A549 (cell line): ENCODE measurements at regions not wholly inside any gene's neighbourhood (a gene's known extent, or its start where the extent isn't known, plus 50 kb on each side); places are given as distances from the start of the nearest gene placed in this dataset.

Source experiments
- ATAC-seq, 2 experiments: fragments of 200-7000 bp in 1 of 2; fragments of >200 bp in 1 of 2; cut with Nextera tagmentation in 1 of 2; cut with Tn5 transposase in 1 of 2; 3 replicates each; pipeline versions ENCODE4 v1.8.0 to v1.9.1; 2018 to 2020; ENCODE audit warnings: mild to moderate bottlenecking in 1 of 2, moderate library complexity in 1 of 2
- CTCF ChIA-PET: fragments of 300-600 bp; sonication (Branson Sonifier 250); formaldehyde crosslinking; extraction: SDS; loops from one replicate; lab custom pipeline; 2021; ENCODE audit warnings: antibody characterized with exemption, inconsistent platforms; lab: Yijun Ruan, JAX
- POLR2A ChIA-PET: fragments of 350-600 bp; formaldehyde crosslinking; extraction: SDS; loops from one replicate; lab custom pipeline; 2021; ENCODE audit warnings: antibody characterized with exemption, inconsistent platforms; lab: Yijun Ruan, JAX
- DNase-seq, 2 experiments: peaks; one replicate each; pipeline versions ENCODE4 v3.0.0 to v3.0.0-alpha.2; 2011 to 2016; ENCODE audit warnings: low read depth in 1 of 2, low spot score in 1 of 2
- FAIRE-seq: peaks from 2 replicates; lab custom pipeline; 2011; peaks lifted over from hg19 to GRCh38; lab: Jason Lieb, UNC
- H3K27ac ChIP-seq, 2 experiments: fragments of >200 bp; sonication (Bioruptor Twin); formaldehyde crosslinking; 3 replicates each; pipeline ENCODE4 v1.5.1; 2016 to 2017
- H3K4me1 ChIP-seq: fragments of >200 bp; sonication (Bioruptor Twin); formaldehyde crosslinking; 3 replicates; pipeline ENCODE4 v1.6.1; 2016
- H3K4me2 ChIP-seq: fragments of >200 bp; sonication (Bioruptor Twin); formaldehyde crosslinking; 3 replicates; pipeline ENCODE4 v1.6.1; 2016
- H3K4me3 ChIP-seq: fragments of >200 bp; sonication (Bioruptor Twin); formaldehyde crosslinking; 3 replicates; pipeline ENCODE4 v1.5.1; 2016
- H3K9me3 ChIP-seq: fragments of >200 bp; sonication (Bioruptor Twin); formaldehyde crosslinking; 3 replicates; pipeline ENCODE4 v1.6.1; 2016
- BCL3 ChIP-seq: fragments of >200 bp; sonication (Bioruptor Twin); formaldehyde crosslinking; IDR thresholded peaks from 3 replicates; pipeline ENCODE4 v1.6.1; 2016
- BHLHE40 ChIP-seq: IDR thresholded peaks from 2 replicates; pipeline ENCODE4 v1.6.1; 2012; ENCODE audit warnings: low read depth, low read length, inconsistent platforms
- CBX8 ChIP-seq: fragments of 200-600 bp; sonication (generic); IDR thresholded peaks from 2 replicates; pipeline ENCODE4 v1.6.1; 2016
- CTCF ChIP-seq: fragments of >200 bp; sonication (Bioruptor Twin); formaldehyde crosslinking; IDR thresholded peaks from 3 replicates; pipeline ENCODE4 v1.5.1; 2016
- EHMT2 ChIP-seq: fragments of 200-600 bp; sonication (generic); IDR thresholded peaks from 2 replicates; pipeline ENCODE4 v1.6.1; 2016; ENCODE audit warnings: antibody characterized with exemption, low read depth, mild to moderate bottlenecking, moderate library complexity
- ELK1 ChIP-seq: fragments of 150-350 bp; IDR thresholded peaks from 2 replicates; pipeline ENCODE4 v1.6.1; 2014; ENCODE audit warnings: low read depth, mild to moderate bottlenecking, low read length
- EP300 ChIP-seq, 2 experiments: fragments of >200 bp; sonication (Bioruptor Twin); formaldehyde crosslinking; IDR thresholded peaks; 2 replicates in 1 of 2; 3 replicates in 1 of 2; pipeline ENCODE4 v1.6.1; 2016 to 2017
- FOSB ChIP-seq: fragments of 250-450 bp; sonication (Bioruptor Pico); IDR thresholded peaks from 2 replicates; pipeline ENCODE4 v1.5.0; 2020; ENCODE audit warnings: mild to moderate bottlenecking, moderate library complexity
- FOXS1 ChIP-seq: fragments of 250-450 bp; sonication (Bioruptor Pico); IDR thresholded peaks from 2 replicates; pipeline ENCODE4 v1.5.0; 2020; ENCODE audit warnings: mild to moderate bottlenecking, moderate library complexity
- HES2 ChIP-seq: fragments of >200 bp; sonication (Bioruptor Twin); formaldehyde crosslinking; IDR thresholded peaks from 2 replicates; pipeline ENCODE4 v1.6.1; 2016
- HEYL ChIP-seq: fragments of 250-450 bp; sonication (Bioruptor Pico); IDR thresholded peaks from 2 replicates; pipeline ENCODE4 v1.8.0; 2021; ENCODE audit warnings: mild to moderate bottlenecking, moderate library complexity
- HMGXB4 ChIP-seq: fragments of 250-450 bp; sonication (Bioruptor Pico); IDR thresholded peaks from 2 replicates; pipeline ENCODE4 v1.5.0; 2021; ENCODE audit warnings: mild to moderate bottlenecking, moderate library complexity, borderline replicate concordance
- HOXB13 ChIP-seq: fragments of 250-450 bp; sonication (Bioruptor Pico); IDR thresholded peaks from 2 replicates; pipeline ENCODE4 v1.5.0; 2020; ENCODE audit warnings: low read depth, mild to moderate bottlenecking, moderate library complexity
- KDM5A ChIP-seq: fragments of 200-600 bp; sonication (generic); IDR thresholded peaks from 2 replicates; pipeline ENCODE4 v1.6.1; 2016; ENCODE audit warnings: antibody characterized with exemption, mild to moderate bottlenecking
- MAFK ChIP-seq: fragments of 450-650 bp; IDR thresholded peaks from 2 replicates; pipeline ENCODE4 v1.6.1; 2014; ENCODE audit not compliant: partially characterized antibody
- NPAS2 ChIP-seq: fragments of 250-450 bp; sonication (Bioruptor Pico); IDR thresholded peaks from 2 replicates; pipeline ENCODE4 v1.8.0; 2022; ENCODE audit warnings: mild to moderate bottlenecking, moderate library complexity, borderline replicate concordance
- NR3C1 ChIP-seq: fragments of >200 bp; sonication (Bioruptor Twin); formaldehyde crosslinking; IDR thresholded peaks from 3 replicates; pipeline ENCODE4 v1.6.1; 2017
- PHF8 ChIP-seq: fragments of 200-600 bp; sonication (generic); IDR thresholded peaks from 2 replicates; pipeline ENCODE4 v1.6.1; 2016; ENCODE audit warnings: low read depth, mild to moderate bottlenecking, antibody characterized with exemption, moderate library complexity, borderline replicate concordance
- POLR2A ChIP-seq: IDR thresholded peaks from 2 replicates; pipeline ENCODE4 v1.6.1; 2012; ENCODE audit warnings: mild to moderate bottlenecking, low read length
- RARB ChIP-seq: fragments of 250-450 bp; sonication (Bioruptor Pico); IDR thresholded peaks from 2 replicates; pipeline ENCODE4 v1.8.0; 2021; ENCODE audit warnings: mild to moderate bottlenecking, moderate library complexity
- REST ChIP-seq: fragments of 200-600 bp; sonication (generic); IDR thresholded peaks from 2 replicates; pipeline ENCODE4 v1.6.1; 2016; ENCODE audit warnings: antibody characterized with exemption, mild to moderate bottlenecking, moderate library complexity
- SMC3 ChIP-seq: fragments of >200 bp; sonication (Bioruptor Twin); formaldehyde crosslinking; IDR thresholded peaks from 3 replicates; pipeline ENCODE4 v1.6.1; 2018; ENCODE audit warnings: inconsistent platforms
- TFCP2L1 ChIP-seq: fragments of 250-450 bp; sonication (Bioruptor Pico); IDR thresholded peaks from 2 replicates; pipeline ENCODE4 v1.5.0; 2021; ENCODE audit warnings: mild to moderate bottlenecking
- USF2 ChIP-seq: fragments of 450-650 bp; IDR thresholded peaks from 2 replicates; pipeline ENCODE4 v1.6.1; 2014; ENCODE audit warnings: antibody characterized with exemption
- WGBS: methylation state at CpG from one replicate; pipeline ENCODE4 v1.1.6; 2017; ENCODE audit errors: missing lambda C conversion rate; 5-methylcytosine and 5-hydroxymethylcytosine counted together

GRCh38 chr3:181952929-181953328, 241.2 kb downstream of the SOX2 start:
- 95% methylated on average over 4 of the region's 4 CpGs for WGBS
- Histone ChIP-seq H3K4me1 (no peaks in the 10 kb centered on the region), H3K4me2 (no peak overlapping the region), H3K27ac (no peak overlapping the region), H3K4me3 (no peak overlapping the region), H3K9me3 (no peaks in the 10 kb centered on the region)
- FAIRE-seq (no peak), ATAC-seq (no peak), DNase-seq (no peak)
- ChIA-PET POLR2A (no interaction called here), CTCF (no interaction called here)
- no peak for TF ChIP-seq POLR2A
- TF ChIP-seq USF2: no peak
- TF ChIP-seq REST: no peak
- no peak for TF ChIP-seq BHLHE40
- no peak for TF ChIP-seq EHMT2

- H3K9me3 ChIP-seq: no peaks in the 10 kb centered on the region
- H3K4me2 ChIP-seq: no peak overlapping the region
- FAIRE-seq (no peak), ATAC-seq (no peak), DNase-seq (no peak)
- H3K4me1 ChIP-seq: no peaks in the 10 kb centered on the region
- ChIA-PET POLR2A (no interaction called here), CTCF (no interaction called here)
- H3K4me3 ChIP-seq: no peak overlapping the region
- TF ChIP-seq HEYL (CRISPR knock-in tag): no peak
- no peak for TF ChIP-seq MAFK
- no peak for TF ChIP-seq KDM5A
- TF ChIP-seq NR3C1: no peak
- no peak for TF ChIP-seq EP300 (IDR thresholded peaks at IDR 0.05)
- no peak for TF ChIP-seq HOXB13 (CRISPR knock-in tag)
- no peak for TF ChIP-seq PHF8
- no peak for TF ChIP-seq RARB
- TF ChIP-seq TFCP2L1 (CRISPR knock-in tag): no peak
- TF ChIP-seq BCL3: no peak
- TF ChIP-seq CTCF: no peak
- no peak for TF ChIP-seq FOSB (CRISPR knock-in tag)
- no peak for TF ChIP-seq ELK1
- no peak for TF ChIP-seq NPAS2
- TF ChIP-seq SMC3: no peak
- no peak for TF ChIP-seq CBX8
- no peak for TF ChIP-seq HMGXB4 (CRISPR knock-in tag)
- TF ChIP-seq HES2: no peak
- no peak for TF ChIP-seq FOXS1 (CRISPR knock-in tag)
- H3K27ac ChIP-seq: no peak overlapping the region
- 92% methylated on average over 2 of the region's 2 CpGs for WGBS
Observed at GRCh38 chr3:181955566-181955965, 243.8 kb downstream of the SOX2 start.
